Astrocyte (in vitro differentiated cells and primary cell): ENCODE measurements at regions not wholly inside any gene's neighbourhood (a gene's known extent, or its start where the extent isn't known, plus 50 kb on each side); places are given as distances from the start of the nearest gene placed in this dataset.
A peak's percentile ranks its signal among the peaks of the same experiment; 100 is the strongest.

Experiments
- DNase-seq: peaks from one replicate; pipeline ENCODE4 v3.0.0-alpha.2; 2010; ENCODE audit warnings: low read depth
- FAIRE-seq: peaks from 2 replicates; lab custom pipeline; 2011; peaks lifted over from hg19 to GRCh38; lab: Jason Lieb, UNC
- H2AFZ ChIP-seq: 2 replicates; pipeline ENCODE4 v1.6.0; 2012; ENCODE audit warnings: low read depth, low read length, inconsistent platforms
- H3K27ac ChIP-seq: 2 replicates; pipeline ENCODE4 v1.5.1; 2011; ENCODE audit warnings: low read depth, low read length, inconsistent platforms
- H3K27me3 ChIP-seq: 2 replicates; pipeline ENCODE4 v1.6.0; 2011; ENCODE audit warnings: low read length, inconsistent platforms; ENCODE audit not compliant: insufficient read depth
- H3K36me3 ChIP-seq: 2 replicates; pipeline ENCODE4 v1.5.1; 2011; ENCODE audit warnings: low read length, inconsistent platforms; ENCODE audit not compliant: insufficient read depth
- H3K4me1 ChIP-seq: 2 replicates; pipeline ENCODE4 v1.5.1; 2011; ENCODE audit warnings: low read length, inconsistent platforms; ENCODE audit not compliant: insufficient read depth
- H3K4me2 ChIP-seq: 2 replicates; pipeline ENCODE4 v1.6.0; 2012; ENCODE audit warnings: low read length, inconsistent platforms
- H3K4me3 ChIP-seq: 2 replicates; pipeline ENCODE4 v1.5.1; 2011; ENCODE audit warnings: low read depth, mild to moderate bottlenecking, low read length, inconsistent platforms; ENCODE audit not compliant: insufficient read depth
- H3K79me2 ChIP-seq: 2 replicates; pipeline ENCODE4 v1.6.0; 2012; ENCODE audit warnings: mild to moderate bottlenecking, low read length, inconsistent platforms; ENCODE audit not compliant: insufficient read depth
- H3K9ac ChIP-seq: 2 replicates; pipeline ENCODE4 v1.6.0; 2012; ENCODE audit warnings: mild to moderate bottlenecking, low read length, inconsistent platforms
- H3K9me3 ChIP-seq: 2 replicates; pipeline ENCODE4 v1.5.1; 2012; ENCODE audit warnings: low read depth, mild to moderate bottlenecking, low read length, inconsistent platforms; ENCODE audit not compliant: insufficient read depth
- H4K20me1 ChIP-seq: 2 replicates; pipeline ENCODE4 v1.6.0; 2012; ENCODE audit warnings: low read length, inconsistent platforms; ENCODE audit not compliant: insufficient read depth
- H3K27ac Mint-ChIP-seq: one replicate; pipeline ENCODE4 v1.8.0; 2021; ENCODE audit warnings: mild to moderate bottlenecking, mixed read lengths; ENCODE audit not compliant: unreplicated experiment
- H3K27me3 Mint-ChIP-seq: one replicate; pipeline ENCODE4 v1.8.0; 2021; ENCODE audit warnings: low read depth, mixed read lengths; ENCODE audit not compliant: unreplicated experiment
- H3K36me3 Mint-ChIP-seq: one replicate; pipeline ENCODE4 v1.8.0; 2021; ENCODE audit warnings: low read depth, mixed read lengths; ENCODE audit not compliant: unreplicated experiment
- H3K4me1 Mint-ChIP-seq: one replicate; pipeline ENCODE4 v1.8.0; 2021; ENCODE audit warnings: low read depth, mixed read lengths; ENCODE audit not compliant: unreplicated experiment
- H3K4me3 Mint-ChIP-seq: one replicate; pipeline ENCODE4 v1.8.0; 2021; ENCODE audit warnings: mild to moderate bottlenecking, moderate library complexity, mixed read lengths; ENCODE audit not compliant: unreplicated experiment
- H3K9me3 Mint-ChIP-seq: one replicate; pipeline ENCODE4 v1.8.0; 2021; ENCODE audit warnings: mild to moderate bottlenecking, mixed read lengths; ENCODE audit not compliant: unreplicated experiment
- CTCF ChIP-seq: IDR thresholded peaks from 2 replicates; pipeline ENCODE4 v1.5.1; 2011; ENCODE audit warnings: low read depth, mild to moderate bottlenecking, inconsistent platforms, low read length, moderate library complexity; ENCODE audit not compliant: insufficient read depth
- EZH2 ChIP-seq: IDR thresholded peaks from 2 replicates; pipeline ENCODE4 v1.6.1; 2012; ENCODE audit warnings: mild to moderate bottlenecking, low read length, inconsistent platforms; ENCODE audit not compliant: insufficient read depth

GRCh38 chr13:79735228-79735627 lies 254.3 kb downstream of the NDFIP2 start:
- DNase-seq (peak; percentile 68), FAIRE-seq (no peak)
- H3K4me3 ChIP-seq = no peak overlapping the region
- H3K27me3 ChIP-seq = no peaks in the 10 kb centered on the region
- Mint-ChIP-seq H3K27ac (peak overlapping the region; percentile 24), H3K27me3 (no peaks in the 10 kb centered on the region), H3K36me3 (no peaks in the 10 kb centered on the region), H3K4me3 (no peak overlapping the region), H3K9me3 (peaks cover 6% of the 10 kb centered on the region), H3K4me1 (peaks cover 7% of the 10 kb centered on the region)
- H4K20me1 ChIP-seq = no peaks in the 10 kb centered on the region
- no peaks in the 10 kb centered on the region for H3K36me3 ChIP-seq
- H2AFZ ChIP-seq = no peak overlapping the region
- H3K9ac ChIP-seq = no peak overlapping the region
- no peaks in the 10 kb centered on the region for H3K9me3 ChIP-seq
- H3K4me2 ChIP-seq = no peak overlapping the region
- H3K4me1 ChIP-seq = no peaks in the 10 kb centered on the region
- no peak overlapping the region for H3K27ac ChIP-seq
- TF ChIP-seq EZH2 (no peak), CTCF (no peak)
- H3K79me2 ChIP-seq = no peaks in the 10 kb centered on the region

DNA sequence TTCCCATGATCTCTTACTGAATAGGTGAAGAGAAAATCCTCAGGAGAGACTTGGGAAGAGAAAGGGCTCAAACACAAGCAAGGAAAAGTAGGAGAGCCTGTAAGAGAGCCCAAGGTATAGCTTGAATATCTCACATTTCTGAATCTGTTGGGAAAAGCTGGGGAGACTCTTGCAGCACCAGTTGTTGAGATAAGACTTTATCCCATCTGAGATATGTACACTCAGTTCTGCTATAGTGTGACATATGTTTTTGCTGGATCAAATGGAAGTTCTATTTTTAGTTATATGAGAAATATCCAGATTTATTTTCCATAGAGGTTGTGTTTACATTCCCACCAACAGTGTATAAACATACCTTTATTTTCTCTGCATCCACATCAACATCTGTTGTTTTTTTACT lies 246.1 kb downstream of the NDFIP2 start:
- H3K36me3 ChIP-seq = no peaks in the 10 kb centered on the region
- no peak overlapping the region for H3K4me2 ChIP-seq
- peaks cover 4% of the 10 kb centered on the region for H3K4me1 ChIP-seq
- no peak overlapping the region for H3K27ac ChIP-seq
- H2AFZ ChIP-seq = no peak overlapping the region
- no peak overlapping the region for H3K4me3 ChIP-seq
- H3K9ac ChIP-seq = no peak overlapping the region
- H4K20me1 ChIP-seq = no peaks in the 10 kb centered on the region
- DNase-seq = no peak
- no peak for FAIRE-seq
- Mint-ChIP-seq H3K9me3 (peaks cover 5% of the 10 kb centered on the region), H3K4me3 (no peak overlapping the region), H3K27ac (no peak overlapping the region), H3K36me3 (no peaks in the 10 kb centered on the region), H3K27me3 (no peaks in the 10 kb centered on the region), H3K4me1 (peaks cover 22% of the 10 kb centered on the region)
- no peaks in the 10 kb centered on the region for H3K79me2 ChIP-seq
- TF ChIP-seq CTCF (no peak), EZH2 (no peak)
- H3K27me3 ChIP-seq = no peaks in the 10 kb centered on the region
- no peaks in the 10 kb centered on the region for H3K9me3 ChIP-seq

DNA sequence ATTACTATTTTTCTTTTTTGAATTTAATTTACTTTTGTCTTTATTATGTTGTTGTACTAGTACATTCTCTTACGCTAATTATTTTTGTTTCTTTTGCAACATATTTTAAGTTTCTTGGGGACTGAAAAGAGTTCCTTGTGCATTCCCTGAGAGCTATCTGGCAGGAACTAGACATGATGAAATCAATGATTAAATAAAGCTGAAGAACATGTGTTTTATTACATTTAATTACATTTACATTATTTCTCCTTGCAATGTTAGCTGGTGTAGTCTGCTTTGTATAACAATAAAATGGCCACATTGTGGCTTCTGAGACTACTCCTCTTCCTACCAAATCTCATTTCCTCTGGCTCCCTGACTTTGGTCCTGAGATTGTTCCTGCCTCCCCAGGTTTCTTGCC lies 244.9 kb downstream of the NDFIP2 start:
- Histone ChIP-seq H2AFZ (no peak overlapping the region), H3K4me3 (no peak overlapping the region), H3K4me2 (no peak overlapping the region), H3K79me2 (no peaks in the 10 kb centered on the region), H3K9me3 (no peaks in the 10 kb centered on the region), H3K27me3 (no peaks in the 10 kb centered on the region), H3K9ac (no peak overlapping the region), H3K4me1 (peaks cover 4% of the 10 kb centered on the region), H3K27ac (no peak overlapping the region), H4K20me1 (no peaks in the 10 kb centered on the region), H3K36me3 (no peaks in the 10 kb centered on the region)
- DNase-seq (no peak), FAIRE-seq (no peak)
- Mint-ChIP-seq H3K36me3 (no peaks in the 10 kb centered on the region), H3K9me3 (peaks cover 5% of the 10 kb centered on the region), H3K27ac (no peak overlapping the region), H3K4me1 (peaks cover 22% of the 10 kb centered on the region), H3K27me3 (no peaks in the 10 kb centered on the region), H3K4me3 (no peak overlapping the region)
- TF ChIP-seq EZH2 (no peak), CTCF (no peak)
